ENCODE measurements at regions not wholly inside any gene's neighbourhood (a gene's known extent, or its start where the extent isn't known, plus 50 kb on each side); places are given as distances from the start of the nearest gene placed in this dataset.

- TF ChIP-seq CBX3 (IDR thresholded peaks at IDR 0.05; ENCODE audit: low read depth) (no peak), YY1 (IDR thresholded peaks at IDR 0.05; ENCODE audit: extremely low read depth, insufficient replicate concordance, low read depth, low read length) (no peak), JUND (IDR thresholded peaks at IDR 0.05) (no peak), CTCF (IDR thresholded peaks at IDR 0.05 in 2 of 3, conservative IDR thresholded peaks at IDR 0.05 in 1 of 3; ENCODE audit: borderline replicate concordance in 1 of 3, insufficient read depth in 1 of 3, low read depth in 2 of 3, low read length in 2 of 3) (no peak), RAD21 (IDR thresholded peaks at IDR 0.05; ENCODE audit: low read depth) (no peak)
Observed at GRCh38 chr6:71465096-71465495, 176.5 kb downstream of the OGFRL1 start.

All from HCT116 (cell line).